K562 (cell line): ENCODE measurements at regions not wholly inside any gene's neighbourhood (a gene's known extent, or its start where the extent isn't known, plus 50 kb on each side); places are given as distances from the start of the nearest gene placed in this dataset.

Experiments
- ATAC-seq: fragments of 200-7000 bp; cut with Tn5 transposase; 3 replicates; pipeline ENCODE4 v1.9.1; 2020; ENCODE audit warnings: moderate library complexity
- BruUV-seq: library from RNA; stranded (reverse); fragments of 400-500 nt; replicated peaks from 2 replicates; lab custom pipeline; 2021; lab: Mats Ljungman, UMichigan
- CTCF ChIA-PET: fragments of 300-600 bp; formaldehyde crosslinking; extraction: SDS; loops from one replicate; lab custom pipeline; 2021; ENCODE audit warnings: low intra/inter-chr PET ratio; lab: Yijun Ruan, JAX
- POLR2A ChIA-PET: fragments of 300-600, 350-650 bp; sonication (Branson Sonifier 250); formaldehyde crosslinking; extraction: SDS; loops from one replicate; lab custom pipeline; 2021; ENCODE audit warnings: antibody characterized with exemption, inconsistent platforms; lab: Yijun Ruan, JAX
- DNase-seq, 4 experiments: peaks; one replicate each; pipeline versions ENCODE4 v3.0.0 to v3.0.0-alpha.2; 2011 to 2018; ENCODE audit warnings: low spot score in 3 of 4, mixed read lengths in 3 of 4; ENCODE audit errors: extremely low read depth in 1 of 4
- FAIRE-seq: peaks from 2 replicates; lab custom pipeline; 2011; peaks lifted over from hg19 to GRCh38; lab: Jason Lieb, UNC
- H2AFZ ChIP-seq: 2 replicates; pipeline ENCODE4 v1.6.0; 2011; ENCODE audit warnings: low read depth, low read length, control low read depth, inconsistent platforms
- H3K27ac ChIP-seq: fragments of 200-600 bp; 3 replicates; pipeline ENCODE4 v1.8.0; 2011; ENCODE audit warnings: low read depth, mild to moderate bottlenecking, control low read depth, inconsistent platforms, low read length, moderate library complexity, mixed read lengths; ENCODE audit errors: extremely low read depth
- H3K27me3 ChIP-seq, 2 experiments: fragments of 300-600 bp in 1 of 2; 2 replicates in 1 of 2; 3 replicates in 1 of 2; pipeline versions ENCODE4 v1.6.0 to v1.8.0; 2011; ENCODE audit warnings: inconsistent platforms in 2 of 2, low read length in 2 of 2, mild to moderate bottlenecking in 1 of 2, mixed read lengths in 1 of 2, moderate library complexity in 1 of 2; ENCODE audit not compliant: control insufficient read depth in 2 of 2, insufficient read depth in 2 of 2
- H3K36me3 ChIP-seq: fragments of 300-600 bp; 3 replicates; pipeline ENCODE4 v1.8.0; 2011; ENCODE audit warnings: mild to moderate bottlenecking, low read length, inconsistent platforms; ENCODE audit not compliant: control insufficient read depth, insufficient read depth
- H3K4me1 ChIP-seq, 2 experiments: fragments of 200-600 bp in 1 of 2; replicated peaks in 1 of 2; 2 replicates in 1 of 2; 3 replicates in 1 of 2; pipeline versions ENCODE4 v1.5.1 to v1.8.0; 2011; ENCODE audit warnings: inconsistent platforms in 2 of 2, low read length in 2 of 2, mild to moderate bottlenecking in 1 of 2, mixed read lengths in 1 of 2, moderate library complexity in 1 of 2; ENCODE audit not compliant: control insufficient read depth in 2 of 2, insufficient read depth in 2 of 2
- H3K4me2 ChIP-seq: 2 replicates; pipeline ENCODE4 v1.6.1; 2011; ENCODE audit warnings: low read length, control low read depth, inconsistent platforms, mixed read lengths; ENCODE audit not compliant: insufficient read depth
- H3K4me3 ChIP-seq: fragments of 200-600 bp; sonication (generic), shearing (Covaris generic); 2 replicates; pipeline ENCODE4 v1.5.1; 2016; ENCODE audit warnings: control low read depth, inconsistent platforms
- H3K79me2 ChIP-seq: fragments of 200-600 bp; 3 replicates; pipeline ENCODE4 v1.8.0; 2011; ENCODE audit warnings: low read length, inconsistent platforms; ENCODE audit not compliant: control insufficient read depth, insufficient read depth
- H3K9ac ChIP-seq, 2 experiments: 2 replicates each; pipeline versions ENCODE4 v1.6.0 to v1.6.1; 2011; ENCODE audit warnings: low read depth in 2 of 2, low read length in 2 of 2, control low read depth in 1 of 2, inconsistent platforms in 1 of 2, mild to moderate bottlenecking in 1 of 2, mixed read lengths in 1 of 2; ENCODE audit not compliant: insufficient read depth in 1 of 2
- H3K9me1 ChIP-seq: one replicate; pipeline ENCODE4 v1.6.0; 2011; ENCODE audit warnings: inconsistent platforms, mild to moderate bottlenecking, low read length, moderate library complexity; ENCODE audit not compliant: control insufficient read depth, insufficient read depth
- H3K9me3 ChIP-seq: replicated peaks from 2 replicates; pipeline ENCODE4 v1.5.1; 2011; ENCODE audit warnings: low read depth, low read length, inconsistent platforms; ENCODE audit not compliant: control insufficient read depth, insufficient read depth
- H4K20me1 ChIP-seq: replicated peaks from 2 replicates; pipeline ENCODE4 v1.6.1; 2011; ENCODE audit warnings: low read length, inconsistent platforms, mixed read lengths; ENCODE audit not compliant: control insufficient read depth, insufficient read depth
- BRD9 ChIP-seq: fragments of 450-650 bp; IDR thresholded peaks from 2 replicates; pipeline ENCODE4 v1.6.1; 2018; ENCODE audit warnings: low read depth; ENCODE audit not compliant: partially characterized antibody
- HOMEZ ChIP-seq: fragments of 250-450 bp; sonication (Bioruptor Pico); IDR thresholded peaks from 2 replicates; pipeline ENCODE4 v1.4.0; 2020; ENCODE audit warnings: mild to moderate bottlenecking, moderate library complexity
- NCOA4 ChIP-seq: fragments of 450-650 bp; IDR thresholded peaks from 2 replicates; pipeline ENCODE4 v1.6.1; 2018; ENCODE audit warnings: mild to moderate bottlenecking; ENCODE audit not compliant: partially characterized antibody
- SAFB2 ChIP-seq: fragments of 200-400 bp; formaldehyde crosslinking; IDR thresholded peaks from 2 replicates; pipeline ENCODE4 v1.6.1; 2018; ENCODE audit warnings: borderline replicate concordance, low read length, low read depth, moderate library complexity; ENCODE audit not compliant: severe bottlenecking
- SAP30 ChIP-seq: fragments of 200-600 bp; sonication (generic); IDR thresholded peaks from 2 replicates; pipeline ENCODE4 v1.6.1; 2012; ENCODE audit warnings: borderline replicate concordance, low read depth, mild to moderate bottlenecking, moderate library complexity, low read length, control low read depth, inconsistent platforms; ENCODE audit not compliant: insufficient read depth, poor library complexity, severe bottlenecking
- ZNF197 ChIP-seq: fragments of 200-800 bp; sonication (Bioruptor generic); IDR thresholded peaks from 2 replicates; pipeline ENCODE4 v1.6.1; 2016; ENCODE audit warnings: low read depth, missing genetic modification characterization, missing compliant biosample characterization
- ZNF436 ChIP-seq: fragments of 250-450, 450-650 bp; sonication (Bioruptor Pico); formaldehyde crosslinking; IDR thresholded peaks from 2 replicates; pipeline ENCODE4 v1.7.0; 2020; ENCODE audit warnings: mild to moderate bottlenecking
- ZNF512 ChIP-seq: IDR thresholded peaks from 2 replicates; pipeline ENCODE4 v1.6.1; 2016; ENCODE audit warnings: missing genetic modification characterization, missing compliant biosample characterization
- WGBS: fragments of 100-300 bp; shearing (Covaris generic); methylation state at CpG from one replicate; pipeline ENCODE4 v1.1.6; 2016; ENCODE audit warnings: low coverage, mixed read lengths; ENCODE audit not compliant: insufficient coverage; ENCODE audit errors: missing lambda C conversion rate; 5-methylcytosine and 5-hydroxymethylcytosine counted together
- in situ Hi-C: fragments of 300-500 bp; cut with MboI; formaldehyde crosslinking; loops from 4 replicates; pipeline ENCODE4 v1.15.0; 2018; ENCODE audit warnings: inconsistent platforms, mixed read lengths
- intact Hi-C: fragments of 100-400 bp; cut with micrococcal nuclease; formaldehyde crosslinking; loops from 2 replicates; pipeline ENCODE4 v1.14.2; 2022
- TF ChIP-seq, protein P1 (sequence below): fragments of 250-450 bp; sonication (Bioruptor Pico); IDR thresholded peaks from 2 replicates; pipeline ENCODE4 v1.8.0; 2021; ENCODE audit warnings: mild to moderate bottlenecking, moderate library complexity
- TF ChIP-seq, protein P2 (sequence below): sonication (generic); formaldehyde crosslinking; IDR thresholded peaks from 2 replicates; pipeline ENCODE4 v1.8.0; 2022; ENCODE audit warnings: mild to moderate bottlenecking, missing genetic modification reagents
- TF ChIP-seq, protein P3 (sequence below): fragments of 250-450 bp; sonication (Bioruptor Pico); IDR thresholded peaks from 2 replicates; pipeline ENCODE4 v1.5.0; 2021; ENCODE audit warnings: mild to moderate bottlenecking, borderline replicate concordance

- TF ChIP-seq, protein P1, sequence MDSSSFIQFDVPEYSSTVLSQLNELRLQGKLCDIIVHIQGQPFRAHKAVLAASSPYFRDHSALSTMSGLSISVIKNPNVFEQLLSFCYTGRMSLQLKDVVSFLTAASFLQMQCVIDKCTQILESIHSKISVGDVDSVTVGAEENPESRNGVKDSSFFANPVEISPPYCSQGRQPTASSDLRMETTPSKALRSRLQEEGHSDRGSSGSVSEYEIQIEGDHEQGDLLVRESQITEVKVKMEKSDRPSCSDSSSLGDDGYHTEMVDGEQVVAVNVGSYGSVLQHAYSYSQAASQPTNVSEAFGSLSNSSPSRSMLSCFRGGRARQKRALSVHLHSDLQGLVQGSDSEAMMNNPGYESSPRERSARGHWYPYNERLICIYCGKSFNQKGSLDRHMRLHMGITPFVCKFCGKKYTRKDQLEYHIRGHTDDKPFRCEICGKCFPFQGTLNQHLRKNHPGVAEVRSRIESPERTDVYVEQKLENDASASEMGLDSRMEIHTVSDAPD (CRISPR knock-in tag), result no peak
Measured at GRCh38 chr3:152998591-152998990, 163.4 kb upstream of the RAP2B start (continued).

DNA sequence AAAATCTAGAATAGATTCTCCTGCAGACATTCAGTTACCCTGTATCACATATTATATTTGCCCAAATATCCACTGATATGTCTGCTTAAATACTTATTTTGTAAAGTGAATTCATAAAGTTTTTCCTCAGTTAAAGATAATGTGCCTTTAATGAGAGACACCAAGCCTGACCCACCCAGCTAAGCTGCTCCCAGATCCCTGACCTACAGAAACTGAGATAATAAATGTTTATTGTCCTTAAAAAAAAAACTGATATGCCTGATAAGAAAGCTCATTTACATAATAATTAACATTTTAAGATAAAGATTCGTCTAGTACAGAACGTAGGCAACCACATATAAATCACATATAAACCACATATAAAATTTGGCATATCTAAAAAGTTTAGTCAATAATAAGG is 161.7 kb upstream of the RAP2B start:
- WGBS, result 48% methylated on average over 2 of the region's 2 CpGs
- ATAC-seq (no peak), DNase-seq (no peak)
- Histone ChIP-seq H3K9me3 (no peaks in the 10 kb centered on the region), H3K36me3 (no peaks in the 10 kb centered on the region), H3K27me3 (no peaks in the 10 kb centered on the region), H3K27ac (no peak overlapping the region), H3K9me1 (no peaks in the 10 kb centered on the region), H4K20me1 (no peaks in the 10 kb centered on the region), H3K79me2 (no peaks in the 10 kb centered on the region)
- intact Hi-C loops, result no loop called here
- POLR2A ChIA-PET, result no interaction called here
- BruUV-seq, result no TSS peak
- in situ Hi-C loops, result no loop called here
- TF ChIP-seq ZNF197 (CRISPR knock-in tag) (no peak), BRD9 (no peak), NCOA4 (no peak), SAFB2 (no peak), SAP30 (no peak), ZNF512 (no peak), ZNF436 (no peak), HOMEZ (CRISPR knock-in tag) (no peak)
- TF ChIP-seq, protein P2, sequence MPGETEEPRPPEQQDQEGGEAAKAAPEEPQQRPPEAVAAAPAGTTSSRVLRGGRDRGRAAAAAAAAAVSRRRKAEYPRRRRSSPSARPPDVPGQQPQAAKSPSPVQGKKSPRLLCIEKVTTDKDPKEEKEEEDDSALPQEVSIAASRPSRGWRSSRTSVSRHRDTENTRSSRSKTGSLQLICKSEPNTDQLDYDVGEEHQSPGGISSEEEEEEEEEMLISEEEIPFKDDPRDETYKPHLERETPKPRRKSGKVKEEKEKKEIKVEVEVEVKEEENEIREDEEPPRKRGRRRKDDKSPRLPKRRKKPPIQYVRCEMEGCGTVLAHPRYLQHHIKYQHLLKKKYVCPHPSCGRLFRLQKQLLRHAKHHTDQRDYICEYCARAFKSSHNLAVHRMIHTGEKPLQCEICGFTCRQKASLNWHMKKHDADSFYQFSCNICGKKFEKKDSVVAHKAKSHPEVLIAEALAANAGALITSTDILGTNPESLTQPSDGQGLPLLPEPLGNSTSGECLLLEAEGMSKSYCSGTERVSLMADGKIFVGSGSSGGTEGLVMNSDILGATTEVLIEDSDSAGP (CRISPR knock-in tag), result no peak
- TF ChIP-seq, protein P3, sequence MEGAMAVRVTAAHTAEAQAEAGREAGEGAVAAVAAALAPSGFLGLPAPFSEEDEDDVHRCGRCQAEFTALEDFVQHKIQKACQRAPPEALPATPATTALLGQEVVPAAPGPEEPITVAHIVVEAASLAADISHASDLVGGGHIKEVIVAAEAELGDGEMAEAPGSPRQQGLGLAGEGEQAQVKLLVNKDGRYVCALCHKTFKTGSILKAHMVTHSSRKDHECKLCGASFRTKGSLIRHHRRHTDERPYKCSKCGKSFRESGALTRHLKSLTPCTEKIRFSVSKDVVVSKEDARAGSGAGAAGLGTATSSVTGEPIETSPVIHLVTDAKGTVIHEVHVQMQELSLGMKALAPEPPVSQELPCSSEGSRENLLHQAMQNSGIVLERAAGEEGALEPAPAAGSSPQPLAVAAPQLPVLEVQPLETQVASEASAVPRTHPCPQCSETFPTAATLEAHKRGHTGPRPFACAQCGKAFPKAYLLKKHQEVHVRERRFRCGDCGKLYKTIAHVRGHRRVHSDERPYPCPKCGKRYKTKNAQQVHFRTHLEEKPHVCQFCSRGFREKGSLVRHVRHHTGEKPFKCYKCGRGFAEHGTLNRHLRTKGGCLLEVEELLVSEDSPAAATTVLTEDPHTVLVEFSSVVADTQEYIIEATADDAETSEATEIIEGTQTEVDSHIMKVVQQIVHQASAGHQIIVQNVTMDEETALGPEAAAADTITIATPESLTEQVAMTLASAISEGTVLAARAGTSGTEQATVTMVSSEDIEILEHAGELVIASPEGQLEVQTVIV (CRISPR knock-in tag), result no peak
- TF ChIP-seq, all 486 proteins: peak for 0
- H3K4me3 ChIP-seq, result no peak overlapping the region
- CTCF ChIA-PET, result no interaction called here
- H3K4me2 ChIP-seq, result no peak overlapping the region
- no peak for FAIRE-seq
- no peak overlapping the region for H3K9ac ChIP-seq
- no peaks in the 10 kb centered on the region for H3K4me1 ChIP-seq
- no peak overlapping the region for H2AFZ ChIP-seq
